ENCODE measurements at regions not wholly inside any gene's neighbourhood (a gene's known extent, or its start where the extent isn't known, plus 50 kb on each side); places are given as distances from the start of the nearest gene placed in this dataset.
"Not testable (repeated sequence)": the region's sequence is repeated elsewhere in the genome, so short reads cannot be mapped to it uniquely, and the experiment has no call there.

GRCh38 chr21:28132713-28133112 lies 860.0 kb downstream of the LTN1 start:
- no peaks in the 10 kb centered on the region for H3K27me3 Mint-ChIP-seq (ENCODE audit: unreplicated experiment)

DNA sequence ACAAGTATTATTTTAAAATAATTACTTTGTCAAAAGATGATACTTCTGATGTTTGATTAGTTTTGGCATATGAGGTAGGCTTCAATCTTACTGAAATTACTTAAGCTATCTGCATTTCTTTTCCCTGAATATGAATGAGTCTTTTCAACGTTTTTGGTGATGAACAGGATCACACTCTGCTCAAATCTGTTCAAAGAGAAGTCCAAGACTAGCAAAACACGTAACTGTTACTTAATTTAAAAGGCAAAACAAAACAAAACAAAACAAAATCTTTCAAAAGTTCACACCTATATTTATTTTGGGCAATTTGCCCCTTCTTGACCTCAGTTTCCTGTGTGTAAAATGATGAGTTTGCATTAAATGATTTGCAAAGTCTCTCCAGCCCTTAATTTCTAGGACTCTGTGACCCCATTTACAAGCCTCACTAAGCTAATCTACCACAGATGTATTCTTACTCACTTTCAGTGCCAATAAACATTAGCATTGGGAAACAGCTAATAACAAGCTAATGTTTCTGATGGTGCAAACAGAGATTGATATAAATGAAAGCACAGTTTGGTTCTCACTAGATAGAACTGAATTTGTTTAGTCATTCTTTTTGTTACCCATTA lies 865.4 kb downstream of the LTN1 start:
- H3K4me3 Mint-ChIP-seq (ENCODE audit: unreplicated experiment): no peak overlapping the region
- H3K4me1 Mint-ChIP-seq (ENCODE audit: low read depth, unreplicated experiment): no peaks in the 10 kb centered on the region
- TF ChIP-seq CTCF (IDR thresholded peaks at IDR 0.05; ENCODE audit: partially characterized antibody, unreplicated experiment): no peak

More at GRCh38 chr21:28132713-28133112, 860.0 kb downstream of the LTN1 start:
- DNase-seq: no peak
- H3K9me3 Mint-ChIP-seq (ENCODE audit: unreplicated experiment): peaks cover 6% of the 10 kb centered on the region
- no peak overlapping the region for H3K4me3 Mint-ChIP-seq (ENCODE audit: unreplicated experiment)
- H3K36me3 Mint-ChIP-seq (ENCODE audit: unreplicated experiment): no peaks in the 10 kb centered on the region
- TF ChIP-seq CTCF (IDR thresholded peaks at IDR 0.05; ENCODE audit: partially characterized antibody, unreplicated experiment): no peak
- H3K27ac Mint-ChIP-seq (ENCODE audit: unreplicated experiment): no peak overlapping the region
- H3K4me1 Mint-ChIP-seq (ENCODE audit: low read depth, unreplicated experiment): no peaks in the 10 kb centered on the region

GRCh38 chr21:28126521-28127174 lies 866.0 kb downstream of the LTN1 start:
- no peaks in the 10 kb centered on the region for H3K36me3 Mint-ChIP-seq (ENCODE audit: unreplicated experiment)
- H3K9me3 Mint-ChIP-seq (ENCODE audit: unreplicated experiment): peaks cover 3% of the 10 kb centered on the region
- DNase-seq: no peak
- TF ChIP-seq CTCF (IDR thresholded peaks at IDR 0.05; ENCODE audit: partially characterized antibody, unreplicated experiment): no peak
- no peak overlapping the region for H3K4me3 Mint-ChIP-seq (ENCODE audit: unreplicated experiment)
- no peak overlapping the region for H3K27ac Mint-ChIP-seq (ENCODE audit: unreplicated experiment)
- no peaks in the 10 kb centered on the region for H3K4me1 Mint-ChIP-seq (ENCODE audit: low read depth, unreplicated experiment)
- H3K27me3 Mint-ChIP-seq (ENCODE audit: unreplicated experiment): no peaks in the 10 kb centered on the region

More for the DNA sequence above, 865.4 kb downstream of the LTN1 start:
- H3K36me3 Mint-ChIP-seq (ENCODE audit: unreplicated experiment): no peaks in the 10 kb centered on the region
- H3K27ac Mint-ChIP-seq (ENCODE audit: unreplicated experiment): no peak overlapping the region
- DNase-seq: no peak
- H3K9me3 Mint-ChIP-seq (ENCODE audit: unreplicated experiment): peaks cover 6% of the 10 kb centered on the region
- no peaks in the 10 kb centered on the region for H3K27me3 Mint-ChIP-seq (ENCODE audit: unreplicated experiment)

DNA sequence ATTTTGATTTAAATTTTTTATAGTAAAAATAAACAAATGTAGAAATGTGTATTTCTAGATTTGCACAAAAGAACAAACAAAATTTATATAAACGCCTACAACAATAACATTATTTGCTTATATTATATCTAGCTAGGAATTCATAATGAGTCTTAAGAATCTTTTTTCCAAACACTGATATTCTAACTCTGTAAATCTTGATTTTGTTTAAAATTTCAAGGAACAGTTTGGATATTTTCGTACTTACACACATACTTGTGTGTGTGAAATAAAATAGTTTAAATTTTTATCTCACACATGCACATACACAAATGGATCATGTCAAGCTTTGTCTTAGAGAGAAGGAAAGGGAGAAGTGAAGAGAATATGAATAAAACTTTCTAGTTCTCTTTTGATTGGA lies 868.1 kb downstream of the LTN1 start:
- Mint-ChIP-seq H3K36me3 (ENCODE audit: unreplicated experiment) (no peaks in the 10 kb centered on the region), H3K4me3 (ENCODE audit: unreplicated experiment) (no peak overlapping the region), H3K9me3 (ENCODE audit: unreplicated experiment) (no peaks in the 10 kb centered on the region), H3K4me1 (ENCODE audit: low read depth, unreplicated experiment) (no peaks in the 10 kb centered on the region), H3K27ac (ENCODE audit: unreplicated experiment) (no peak overlapping the region), H3K27me3 (ENCODE audit: unreplicated experiment) (no peaks in the 10 kb centered on the region)
- DNase-seq: no peak
- no peak for TF ChIP-seq CTCF (IDR thresholded peaks at IDR 0.05; ENCODE audit: partially characterized antibody, unreplicated experiment)

GRCh38 chr21:28118570-28118969 lies 874.1 kb downstream of the LTN1 start:
- Mint-ChIP-seq H3K36me3 (ENCODE audit: unreplicated experiment) (no peaks in the 10 kb centered on the region), H3K4me1 (ENCODE audit: low read depth, unreplicated experiment) (peaks cover 3% of the 10 kb centered on the region), H3K4me3 (ENCODE audit: unreplicated experiment) (no peak overlapping the region), H3K27me3 (ENCODE audit: unreplicated experiment) (no peaks in the 10 kb centered on the region), H3K9me3 (ENCODE audit: unreplicated experiment) (peaks cover 3% of the 10 kb centered on the region), H3K27ac (ENCODE audit: unreplicated experiment) (no peak overlapping the region)
- no peak for TF ChIP-seq CTCF (IDR thresholded peaks at IDR 0.05; ENCODE audit: partially characterized antibody, unreplicated experiment)
- no peak for DNase-seq

- H3K36me3 Mint-ChIP-seq (ENCODE audit: unreplicated experiment); H3K4me3 Mint-ChIP-seq (ENCODE audit: unreplicated experiment); H3K27me3 Mint-ChIP-seq (ENCODE audit: unreplicated experiment); H3K9me3 Mint-ChIP-seq (ENCODE audit: unreplicated experiment); DNase-seq: not testable (repeated sequence)
- Mint-ChIP-seq H3K4me1 (ENCODE audit: low read depth, unreplicated experiment) (peaks cover 11% of the 10 kb centered on the region), H3K27ac (ENCODE audit: unreplicated experiment) (peak overlapping the region; percentile 7)
Observed at GRCh38 chr21:28114986-28115385, 877.7 kb downstream of the LTN1 start.
